Stimulated activated CD4-positive, alpha-beta T cell treated with anti-CD3 and anti-CD28 coated beads, Interleukin-2, amount 100 ng/mL, for 24 hours (primary cell): ENCODE measurements at regions not wholly inside any gene's neighbourhood (a gene's known extent, or its start where the extent isn't known, plus 50 kb on each side); places are given as distances from the start of the nearest gene placed in this dataset.
"Not testable (repeated sequence)": the region's sequence is repeated elsewhere in the genome, so short reads cannot be mapped to it uniquely, and the experiment has no call there.

Experiments used
- DNase-seq, 2 donors: peaks; one replicate each; pipeline ENCODE4 v3.0.0-alpha.2; 2020

DNA sequence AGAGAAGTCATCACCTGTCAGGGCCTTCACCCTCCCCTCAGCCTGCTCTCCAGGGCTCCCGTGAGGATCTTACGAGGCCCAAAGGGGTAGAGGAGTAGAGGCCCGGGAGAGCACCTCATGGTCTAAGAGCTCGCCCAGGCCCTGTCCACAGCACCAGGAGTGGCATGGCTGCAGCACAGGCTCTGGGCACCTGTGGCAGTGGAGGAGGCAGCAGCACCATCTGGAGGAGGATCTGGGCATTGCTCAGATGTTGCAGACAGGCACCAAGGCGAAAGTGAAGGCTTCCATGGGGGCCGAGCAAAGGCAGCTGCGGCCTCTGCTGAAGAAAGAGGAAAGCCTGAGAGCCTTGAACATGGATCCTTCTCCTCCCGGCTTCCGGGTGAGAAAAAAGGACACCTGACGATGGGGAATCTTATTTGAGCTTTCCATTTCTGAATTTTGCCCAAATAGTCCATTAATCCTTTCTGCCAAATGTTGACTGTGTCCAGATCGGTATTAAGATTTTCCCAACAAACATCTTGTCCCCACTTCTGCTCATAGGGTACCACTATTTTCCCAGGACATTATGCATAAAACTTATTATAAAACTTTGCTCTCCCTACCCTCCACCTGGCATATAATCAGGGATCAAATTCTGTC lies 604.7 kb downstream of the PTPRC start:
- DNase-seq = peak; percentile 79 to 80

DNA sequence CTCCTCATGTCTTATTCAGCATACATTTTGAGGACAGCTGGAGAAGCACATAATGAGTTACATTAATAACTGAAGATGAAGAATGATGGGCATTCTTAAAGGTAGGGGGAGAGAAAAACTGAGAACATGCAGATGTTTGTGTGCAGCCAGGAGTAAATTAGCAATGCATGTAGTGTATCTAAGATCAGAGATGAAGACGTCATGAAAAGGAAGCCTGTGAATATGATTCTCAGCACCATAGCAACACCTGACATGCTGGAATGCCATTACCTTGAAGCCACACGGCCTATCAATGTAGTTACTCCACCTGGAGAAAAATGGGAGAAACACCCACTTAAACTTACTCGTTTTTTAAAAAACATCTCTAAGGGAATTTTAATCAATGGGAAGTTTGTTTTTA lies 607.1 kb downstream of the PTPRC start:
- no peak for DNase-seq

DNA sequence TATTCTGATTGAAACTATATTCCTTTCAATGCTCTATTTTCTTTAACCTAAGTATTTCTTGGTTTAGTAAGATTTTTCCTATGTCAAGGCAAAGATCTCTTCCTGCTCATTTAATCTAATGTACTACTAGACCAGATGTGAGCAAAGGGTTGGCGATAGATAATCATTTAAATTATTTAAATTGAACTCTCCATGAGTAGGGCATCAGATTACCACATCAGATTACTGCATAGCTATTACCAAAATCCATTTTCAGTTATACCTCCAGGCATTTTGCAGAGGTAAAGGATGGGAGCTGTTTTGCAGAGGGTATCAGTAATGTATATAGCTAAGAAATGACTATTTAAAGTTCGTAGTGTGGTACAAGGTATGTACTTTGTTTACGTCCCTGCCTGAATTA lies 607.9 kb downstream of the PTPRC start:
- no peak for DNase-seq

DNA sequence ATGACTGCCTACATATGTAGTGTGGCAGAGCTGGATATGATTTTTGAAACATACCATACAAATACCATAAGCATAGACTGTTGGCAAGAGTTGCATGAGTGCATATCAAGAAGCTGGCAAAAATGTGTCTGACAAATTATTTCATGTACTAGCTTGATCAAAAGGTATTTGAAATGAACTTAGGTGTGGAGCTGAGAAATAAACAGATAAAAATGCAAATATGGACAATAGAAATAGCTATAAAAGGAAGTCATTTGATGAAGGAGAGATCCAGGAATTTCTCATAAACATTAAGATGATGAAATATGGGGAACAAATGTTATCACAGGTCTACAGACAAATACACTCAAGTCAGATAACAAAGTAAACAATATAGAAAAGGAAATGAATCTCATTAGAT lies 609.1 kb downstream of the PTPRC start:
- no peak for DNase-seq

DNA sequence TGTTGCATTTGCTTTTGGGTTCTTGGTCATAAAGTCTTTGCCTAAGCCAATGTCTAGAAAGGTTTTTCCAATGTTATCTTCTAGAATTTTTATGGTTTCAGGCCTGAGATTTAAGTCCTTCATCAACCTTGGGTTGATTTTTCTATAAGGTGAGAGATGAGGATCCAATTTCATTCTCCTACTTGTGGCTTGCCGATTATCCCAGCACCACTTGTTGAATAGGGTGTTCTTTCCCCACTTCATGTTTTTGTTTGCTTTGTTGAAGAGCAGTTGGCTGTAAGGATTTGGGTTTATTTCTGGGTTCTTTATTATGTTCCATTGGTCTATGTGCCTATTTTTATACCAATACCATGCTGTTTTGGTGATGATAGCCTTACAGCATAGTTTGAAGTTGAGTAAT lies 615.2 kb downstream of the PTPRC start:
- DNase-seq = not testable (repeated sequence)

DNA sequence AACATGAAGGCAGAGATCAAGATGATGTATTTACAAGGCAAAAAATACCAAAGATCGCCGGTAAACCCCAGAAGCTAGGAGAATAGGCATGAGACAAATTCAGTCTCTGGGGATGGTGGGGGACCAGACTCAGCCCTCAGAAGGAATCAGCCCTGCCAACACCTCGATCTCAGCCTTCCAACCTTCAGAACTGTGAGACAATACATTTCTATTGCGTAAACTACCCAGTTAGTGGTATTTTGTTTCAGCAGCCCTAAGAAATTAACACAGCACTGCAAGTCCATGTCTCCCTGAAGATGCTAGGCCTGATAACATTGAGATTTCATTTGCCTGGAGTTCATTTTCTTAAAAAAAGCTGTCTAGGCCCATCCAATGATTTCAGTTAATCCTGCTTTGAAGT lies 622.5 kb downstream of the PTPRC start:
- DNase-seq = no peak

DNA sequence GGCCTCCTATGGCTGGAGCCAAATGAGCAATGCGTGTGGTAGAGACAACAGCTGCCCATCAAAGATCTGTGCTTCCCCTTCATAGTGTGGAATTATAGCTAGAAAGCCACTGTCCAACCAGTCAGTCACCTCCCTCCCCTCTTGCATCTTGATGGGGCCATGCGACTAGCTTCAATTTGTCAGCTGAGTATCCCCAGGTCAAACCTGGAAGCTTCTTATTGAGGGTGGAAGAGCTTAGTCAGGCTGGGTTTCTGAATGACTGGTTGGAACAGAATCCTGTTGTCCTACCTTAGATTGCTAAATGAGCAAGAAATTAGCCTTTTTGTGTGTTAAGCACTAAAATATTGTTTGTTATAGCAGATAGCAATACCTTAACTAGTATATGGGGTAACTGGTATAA lies 625.4 kb downstream of the PTPRC start:
- no peak for DNase-seq

DNA sequence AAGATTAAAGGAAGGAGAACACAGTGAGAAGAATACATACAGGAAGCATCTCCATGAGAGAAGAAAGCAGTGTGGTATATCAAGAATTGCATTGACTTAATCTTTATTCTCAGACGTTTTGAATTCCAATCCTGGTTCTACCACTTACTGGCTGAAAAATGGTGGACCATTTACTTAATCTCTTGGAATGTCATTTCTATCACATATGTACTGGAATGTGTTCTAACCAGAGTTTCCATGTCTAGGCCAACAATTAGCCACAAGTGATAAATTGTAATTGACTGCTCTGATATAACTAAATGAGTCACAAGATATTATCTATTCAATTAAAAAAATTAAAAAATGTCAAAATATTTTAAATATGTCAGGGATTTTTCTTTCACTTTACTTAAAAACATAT lies 626.1 kb downstream of the PTPRC start:
- no peak for DNase-seq

DNA sequence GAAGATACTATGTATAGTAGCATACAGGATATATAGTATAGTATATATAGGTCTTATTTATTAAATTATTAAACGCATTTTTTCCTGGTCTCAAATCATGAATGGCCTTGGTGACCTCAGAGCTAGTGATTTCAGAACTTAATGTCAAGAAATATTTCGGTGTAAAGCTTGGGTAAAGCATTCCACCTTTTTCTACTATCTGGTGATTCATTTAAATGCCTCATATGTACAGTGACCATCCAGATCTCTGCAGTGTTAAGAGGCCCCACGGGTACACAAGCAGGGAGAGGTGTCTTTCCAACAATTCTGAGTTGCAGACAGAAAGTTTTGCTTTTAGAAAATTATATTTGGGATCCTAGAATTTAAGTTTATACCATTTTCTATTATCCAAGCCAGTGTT lies 626.5 kb downstream of the PTPRC start:
- DNase-seq = no peak

DNA sequence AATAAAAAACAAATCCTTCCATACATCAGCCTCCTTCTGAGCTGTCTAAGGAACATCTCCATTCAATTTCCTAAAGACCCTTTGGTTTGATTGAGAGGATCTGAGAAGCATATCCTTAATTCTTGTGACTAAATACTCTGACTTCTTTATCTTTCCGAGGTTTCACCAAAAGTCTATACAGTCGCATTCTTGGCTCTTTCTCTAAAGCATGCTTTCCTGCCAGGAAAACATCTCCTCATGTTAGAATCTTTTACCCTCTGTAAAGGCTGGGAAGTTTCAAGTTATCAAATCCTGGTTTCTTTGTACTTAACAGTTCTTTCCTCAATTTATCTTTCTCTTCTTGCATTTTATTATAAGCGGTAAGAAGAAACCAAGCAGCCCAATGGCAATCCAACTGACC lies 630.4 kb downstream of the PTPRC start:
- DNase-seq = no peak

DNA sequence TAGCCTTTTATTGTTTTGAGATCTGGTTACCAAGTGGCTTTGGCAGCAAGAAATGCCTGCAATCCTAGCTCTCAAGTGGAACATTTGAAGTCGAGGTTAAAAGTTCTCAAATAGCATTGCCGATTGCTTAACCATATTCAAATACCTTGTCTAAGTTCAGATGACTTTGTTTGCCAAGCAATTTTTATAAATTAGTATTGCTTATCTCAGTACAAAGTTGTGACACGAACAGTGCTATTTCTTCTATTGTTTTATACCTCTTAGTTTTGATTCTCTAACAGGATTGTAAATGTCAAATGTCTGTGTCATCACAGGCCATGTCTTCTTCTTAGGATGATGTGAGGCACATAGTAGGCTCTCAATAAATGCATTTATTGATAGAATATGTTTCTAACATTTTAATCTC lies 633.3 kb downstream of the PTPRC start:
- DNase-seq = no peak

DNA sequence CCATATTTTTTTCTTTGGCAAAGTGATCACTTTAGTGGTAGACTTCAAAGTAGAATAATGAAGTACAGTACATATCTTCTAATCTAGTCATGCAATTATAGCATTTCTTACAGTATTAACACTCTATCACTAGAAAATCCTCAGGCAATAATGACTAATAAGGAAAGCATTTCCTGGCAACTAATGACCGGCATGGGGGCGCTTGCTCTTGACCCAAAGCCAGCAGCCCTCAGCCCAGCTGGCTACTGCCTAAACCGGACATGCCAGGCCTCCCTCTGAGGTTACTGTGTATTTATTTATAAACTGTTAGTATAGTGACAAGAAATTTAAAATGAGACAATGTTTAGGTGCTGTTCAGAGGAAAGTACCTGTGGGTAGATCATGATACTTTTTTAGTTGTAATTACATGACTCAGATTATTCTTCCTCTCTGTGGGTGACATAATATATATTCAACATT lies 633.8 kb downstream of the PTPRC start:
- DNase-seq = no peak

DNA sequence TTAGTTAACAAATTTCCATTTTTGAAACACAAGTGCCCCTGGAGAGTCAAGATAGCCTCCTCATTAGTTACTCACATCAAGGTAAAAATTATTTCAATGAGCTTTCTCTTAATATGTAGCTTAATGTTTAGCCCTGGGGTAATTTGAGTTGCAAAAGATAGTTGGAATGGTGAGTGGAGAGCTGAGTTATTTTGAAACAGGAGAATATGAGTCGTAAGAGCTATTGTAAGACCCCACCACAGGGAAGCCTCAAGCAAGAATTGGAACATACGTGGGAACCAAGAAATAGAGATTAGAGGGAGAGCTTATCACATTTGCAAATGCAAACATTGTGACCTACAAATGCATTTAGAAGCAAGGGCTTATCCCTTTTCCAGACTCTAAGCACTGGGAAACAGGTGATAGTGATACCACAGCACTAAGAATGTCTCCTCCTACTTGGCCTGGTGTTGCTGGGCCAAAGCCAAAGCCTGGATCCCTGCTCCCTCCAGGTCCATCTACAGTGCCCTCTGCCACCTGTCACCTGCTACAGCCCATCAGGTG lies 635.1 kb downstream of the PTPRC start:
- no peak for DNase-seq

DNA sequence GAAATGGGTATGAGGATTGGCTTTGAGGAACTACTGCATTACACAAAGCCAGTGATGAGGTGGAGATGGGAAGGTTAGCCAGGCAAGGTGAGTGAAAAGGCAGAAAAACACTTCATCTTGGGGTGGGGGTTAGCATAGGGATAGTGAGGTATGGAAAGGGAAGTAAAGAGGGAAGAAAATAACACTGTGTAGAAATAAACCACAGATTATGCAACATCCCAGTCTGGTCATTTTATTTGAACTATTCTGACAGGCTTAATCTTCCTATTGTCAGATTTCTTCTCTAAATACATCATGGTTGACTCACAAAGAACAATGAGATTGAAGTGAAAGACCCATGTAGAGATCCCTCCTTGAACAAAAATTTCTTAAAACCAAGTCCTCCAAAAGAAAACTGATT lies 640.2 kb downstream of the PTPRC start:
- no peak for DNase-seq

DNA sequence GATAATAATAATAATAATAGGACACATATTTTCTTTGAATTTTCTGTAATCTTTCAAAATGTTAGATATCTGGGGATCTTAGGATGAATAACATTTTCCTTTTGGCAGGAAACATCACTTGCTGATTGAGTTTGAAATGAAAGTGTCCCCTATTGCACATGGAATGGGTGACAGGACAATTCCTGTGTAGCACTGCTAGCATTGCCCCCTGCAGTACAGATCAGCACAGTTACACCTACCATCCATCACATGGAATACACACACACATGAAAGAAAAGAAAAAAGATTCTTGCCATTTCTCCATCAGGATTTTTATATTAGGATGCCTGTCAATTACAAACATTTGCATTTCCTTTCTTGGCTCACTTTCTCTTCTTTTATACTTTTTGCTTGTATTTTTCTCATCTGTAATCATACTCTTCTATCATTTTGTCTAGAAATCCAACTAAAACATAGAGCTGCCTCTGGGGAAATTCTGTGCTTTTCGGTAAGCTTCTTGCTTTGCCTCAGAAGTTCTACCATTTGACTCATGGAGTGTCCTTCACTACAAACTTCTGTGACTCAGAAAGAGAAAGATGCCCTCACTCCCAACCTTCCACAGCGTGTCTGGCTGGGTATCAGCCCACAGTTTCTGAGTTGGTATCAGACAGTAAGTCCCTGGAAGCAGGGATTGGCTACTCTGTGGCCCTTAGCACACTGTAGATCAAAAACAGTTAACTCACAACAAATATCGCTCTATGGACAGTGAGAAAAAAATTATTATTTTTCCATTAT lies 641.2 kb downstream of the PTPRC start:
- DNase-seq = peak in 1 of 2 donors; percentile 3

DNA sequence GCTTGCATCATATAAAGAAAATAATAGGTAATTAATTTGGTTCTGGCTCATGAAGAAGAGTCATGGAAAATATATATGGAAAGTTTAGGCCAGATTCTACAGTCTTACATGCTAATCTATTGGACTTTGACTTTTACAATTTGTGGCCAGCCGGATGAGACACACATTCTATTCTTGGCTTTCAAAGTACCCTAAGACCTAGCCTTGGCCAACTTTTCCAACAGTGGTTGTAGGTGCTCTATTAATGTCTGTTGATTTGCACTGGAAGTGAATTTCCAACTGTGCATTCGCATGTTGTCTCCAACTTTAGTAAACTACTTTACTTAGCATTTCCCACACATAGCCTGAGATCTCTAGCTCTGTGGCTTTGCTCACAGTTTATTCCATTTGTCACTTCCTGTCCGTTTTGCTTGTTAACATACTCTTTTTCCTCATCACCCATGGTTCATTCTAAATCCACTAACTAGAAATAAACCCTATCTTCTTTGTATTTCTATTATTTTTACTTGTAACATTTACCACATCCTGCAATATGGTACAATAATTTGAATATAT lies 644.0 kb downstream of the PTPRC start:
- no peak for DNase-seq

DNA sequence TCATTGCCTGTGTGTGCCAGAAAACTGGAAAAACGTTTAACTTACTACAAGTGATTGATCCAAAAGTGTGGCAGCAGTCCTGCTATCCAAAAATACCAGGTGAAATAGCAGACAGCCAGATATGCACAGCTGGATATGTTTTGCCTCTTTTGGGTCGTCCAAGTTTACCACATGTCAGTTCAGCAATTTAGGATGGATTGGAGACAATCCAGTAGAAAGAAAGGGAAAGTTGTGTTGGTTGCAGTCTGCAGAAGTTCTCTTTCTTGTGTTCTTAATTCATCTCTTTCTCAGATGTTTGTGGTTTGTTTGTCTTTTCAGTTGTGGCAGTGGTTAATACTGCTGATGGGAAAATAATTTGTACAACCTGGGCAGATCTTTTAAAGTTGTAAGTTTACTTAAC lies 645.0 kb downstream of the PTPRC start:
- DNase-seq = no peak

DNA sequence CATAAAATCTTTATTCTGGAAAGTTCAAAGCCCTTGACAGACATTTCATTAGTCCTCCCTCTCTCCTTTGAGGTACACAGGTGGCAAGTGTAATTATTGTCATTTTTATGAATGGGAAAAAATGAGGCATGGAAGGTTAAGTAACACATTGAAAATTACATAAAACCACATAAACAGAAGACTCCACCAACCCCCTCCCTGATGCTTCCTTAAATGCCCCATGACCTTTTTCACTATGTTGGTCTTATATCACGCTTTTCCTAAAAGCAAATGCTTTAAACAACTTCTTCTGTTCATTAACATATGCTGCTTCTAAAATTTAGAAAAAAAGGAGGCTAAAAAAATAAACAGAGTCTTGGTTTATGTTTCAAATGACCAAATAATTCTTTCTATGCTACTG lies 648.4 kb downstream of the PTPRC start:
- no peak for DNase-seq

DNA sequence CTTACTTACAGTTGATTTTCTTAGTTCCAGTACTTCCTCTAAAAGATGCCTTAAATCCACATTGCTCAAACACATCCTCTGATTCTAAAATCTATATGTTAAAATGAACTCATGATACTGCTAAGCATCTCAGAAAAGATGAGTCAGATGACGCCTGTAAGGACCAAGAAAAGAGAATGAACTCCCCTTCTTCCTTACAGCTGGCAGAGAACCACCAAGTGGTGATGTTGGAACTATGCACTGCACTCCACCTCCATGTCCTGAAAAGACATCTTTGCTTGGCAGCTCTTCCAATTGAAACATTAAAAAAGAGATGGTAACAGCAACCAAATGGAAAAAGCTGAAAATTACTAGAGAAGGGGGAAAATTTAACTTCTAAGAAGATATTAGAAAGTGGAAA lies 648.8 kb downstream of the PTPRC start:
- no peak for DNase-seq

DNA sequence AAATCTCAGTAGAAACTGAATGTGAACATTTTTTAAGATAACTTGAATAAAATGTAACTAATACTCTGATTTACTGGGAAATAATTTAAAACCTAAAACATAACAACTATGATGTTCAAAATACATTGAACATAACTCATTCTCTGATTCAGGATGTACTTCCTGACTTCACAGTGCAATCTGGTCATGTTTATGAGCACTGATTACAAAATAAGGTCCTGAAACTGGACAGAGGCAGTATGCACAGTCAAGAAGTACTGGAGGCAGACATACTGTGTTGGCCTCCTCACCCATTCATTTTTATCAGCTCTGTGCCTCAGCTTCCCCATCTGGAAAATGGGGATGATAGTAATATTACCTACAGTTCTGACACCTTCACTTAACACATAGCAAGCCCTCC lies 651.3 kb downstream of the PTPRC start:
- no peak for DNase-seq

DNA sequence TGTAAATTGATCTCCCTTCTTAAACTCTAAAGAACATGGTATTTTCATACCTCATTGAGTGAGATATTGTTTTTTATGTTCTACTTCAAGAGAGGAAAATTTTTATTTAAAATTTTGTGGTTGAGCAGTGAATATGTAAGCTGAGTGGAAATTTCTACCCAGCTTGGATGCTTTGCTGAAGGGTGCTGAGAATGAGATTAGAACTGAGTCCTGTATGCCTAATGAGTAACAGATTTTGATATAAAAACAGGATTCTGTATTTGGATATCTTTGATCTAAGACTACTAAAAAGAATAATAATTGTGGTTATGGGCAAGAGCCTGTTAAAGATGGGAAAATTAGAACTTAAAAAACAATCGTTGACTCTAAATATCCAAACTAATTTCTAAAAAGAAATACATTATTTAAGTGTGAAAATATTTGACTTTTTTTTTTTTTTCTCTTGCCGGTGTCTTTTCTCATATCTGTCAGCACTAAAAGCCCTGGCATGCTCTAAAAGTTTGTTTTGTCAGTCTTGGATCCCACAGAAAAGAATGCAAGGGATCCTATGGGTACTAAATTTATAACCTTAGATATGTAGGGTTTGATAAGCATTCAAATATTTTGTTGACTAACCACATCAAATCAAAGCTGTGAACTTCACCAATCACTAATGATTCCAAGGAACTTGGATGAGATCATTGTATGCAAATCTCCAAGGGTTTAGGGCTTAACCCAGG lies 652.3 kb downstream of the PTPRC start:
- no peak for DNase-seq

DNA sequence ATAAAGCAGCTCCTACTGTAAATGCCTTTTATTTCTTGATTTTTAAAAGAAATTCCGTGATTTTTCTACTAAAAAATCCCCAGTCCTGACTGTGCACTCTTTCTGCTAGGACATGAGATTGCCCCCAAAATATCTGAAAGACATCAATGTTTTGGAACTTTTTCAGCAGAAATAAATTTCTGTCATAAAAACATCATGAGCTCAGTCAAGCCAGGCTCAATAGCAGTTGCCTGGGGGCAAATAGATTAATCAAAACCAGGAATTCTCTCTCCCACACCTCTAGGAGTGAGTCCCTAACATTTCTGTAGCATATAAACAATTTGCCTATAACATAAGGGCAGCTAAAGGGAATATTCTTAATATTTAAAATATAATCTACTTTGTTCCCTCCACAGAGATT lies 654.1 kb downstream of the PTPRC start:
- DNase-seq = no peak

DNA sequence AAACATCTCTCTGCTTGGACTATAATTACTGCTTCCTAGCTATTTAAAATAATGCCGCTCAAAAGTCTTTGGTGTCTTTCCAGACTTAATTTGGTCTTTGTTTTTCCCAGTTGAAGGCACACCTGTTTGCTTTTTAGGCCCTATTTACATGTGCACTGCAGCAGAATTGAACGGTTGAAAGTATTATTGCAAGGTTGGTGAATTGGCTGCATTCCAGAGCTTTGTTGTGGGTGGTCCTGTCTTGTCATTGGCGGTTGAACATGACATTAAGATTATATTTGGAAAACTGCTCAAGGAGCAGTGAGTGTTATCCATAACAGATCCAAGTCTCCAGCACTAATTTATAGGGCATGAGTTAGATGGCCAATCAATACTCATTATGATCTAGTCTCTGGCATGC lies 656.3 kb downstream of the PTPRC start:
- DNase-seq = no peak

DNA sequence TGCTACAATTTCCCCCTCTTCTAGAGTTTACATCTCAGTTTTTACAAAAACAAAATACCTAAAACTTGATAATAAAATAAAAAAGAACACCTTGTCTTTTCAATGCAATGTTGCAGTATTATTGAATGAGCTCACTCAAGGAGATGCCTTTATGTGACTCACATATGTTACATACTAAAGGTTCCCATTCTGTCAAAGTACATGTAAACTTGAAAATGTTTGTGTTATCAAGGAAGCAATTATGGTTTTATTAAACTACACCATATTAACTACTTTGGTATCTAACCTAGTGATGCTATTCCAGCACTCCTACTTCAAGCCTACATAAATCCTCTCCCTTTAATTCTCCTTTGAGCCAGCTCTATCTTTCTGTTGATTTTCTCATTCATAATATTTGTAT lies 658.3 kb downstream of the PTPRC start:
- no peak for DNase-seq
